Activated T-helper 2 cell treated with anti-CD3 and anti-CD28 coated beads, Interferon-gamma antibody, Interleukin-2, Interleukin-4, amounts not matched to agents 10 μg/mL and 5 μg/mL and 100 μg/mL, durations not matched to agents 14 hours and 24 hours and 36 hours (primary cell): ENCODE measurements at regions not wholly inside any gene's neighbourhood (a gene's known extent, or its start where the extent isn't known, plus 50 kb on each side); places are given as distances from the start of the nearest gene placed in this dataset.

ENCODE experiments used
- DNase-seq: peaks from one replicate; pipeline ENCODE4 v3.0.0; 2021; ENCODE audit warnings: low spot score
- H3K27ac Mint-ChIP-seq: one replicate; pipeline ENCODE4 v1.8.0; 2021; ENCODE audit warnings: mixed read lengths
- H3K27me3 Mint-ChIP-seq: one replicate; pipeline ENCODE4 v1.8.0; 2021; ENCODE audit warnings: low read depth, mixed read lengths
- H3K36me3 Mint-ChIP-seq: one replicate; pipeline ENCODE4 v1.8.0; 2021; ENCODE audit warnings: low read depth, mixed read lengths
- H3K4me1 Mint-ChIP-seq: one replicate; pipeline ENCODE4 v1.8.0; 2021; ENCODE audit warnings: low read depth, mixed read lengths
- H3K4me3 Mint-ChIP-seq: one replicate; pipeline ENCODE4 v1.8.0; 2021; ENCODE audit warnings: low read depth, mild to moderate bottlenecking, moderate library complexity, mixed read lengths
- H3K9me3 Mint-ChIP-seq: one replicate; pipeline ENCODE4 v1.8.0; 2021; ENCODE audit warnings: mixed read lengths
- intact Hi-C: fragments of 100-400 bp; cut with micrococcal nuclease; formaldehyde crosslinking; loops from one replicate; pipeline ENCODE4 v1.15.1; 2023

DNA sequence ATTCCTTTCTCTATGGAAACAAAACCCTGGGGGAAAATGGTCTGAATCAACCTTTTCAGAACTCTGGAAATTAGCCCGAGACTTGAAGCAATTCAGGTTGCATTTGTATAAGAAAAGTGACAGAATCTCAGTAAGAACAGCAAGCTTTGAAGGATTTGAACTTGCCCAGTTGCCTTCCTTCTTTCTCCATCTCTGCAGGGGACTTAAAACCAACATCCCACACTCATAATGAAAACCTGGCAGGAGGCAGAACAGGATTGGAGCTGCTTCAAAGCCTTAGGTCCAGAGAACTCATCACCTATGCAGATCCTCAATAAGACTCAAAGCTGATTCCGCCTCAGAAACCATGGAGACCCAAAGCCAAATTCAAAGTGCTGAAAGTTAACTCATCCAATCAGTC lies 790.5 kb upstream of the ID2 start:
- Mint-ChIP-seq H3K36me3 (no peaks in the 10 kb centered on the region), H3K27me3 (no peaks in the 10 kb centered on the region), H3K9me3 (peaks cover 20% of the 10 kb centered on the region), H3K4me3 (no peak overlapping the region), H3K27ac (no peak overlapping the region), H3K4me1 (no peaks in the 10 kb centered on the region)
- DNase-seq = no peak
- intact Hi-C loops = no loop called here

DNA sequence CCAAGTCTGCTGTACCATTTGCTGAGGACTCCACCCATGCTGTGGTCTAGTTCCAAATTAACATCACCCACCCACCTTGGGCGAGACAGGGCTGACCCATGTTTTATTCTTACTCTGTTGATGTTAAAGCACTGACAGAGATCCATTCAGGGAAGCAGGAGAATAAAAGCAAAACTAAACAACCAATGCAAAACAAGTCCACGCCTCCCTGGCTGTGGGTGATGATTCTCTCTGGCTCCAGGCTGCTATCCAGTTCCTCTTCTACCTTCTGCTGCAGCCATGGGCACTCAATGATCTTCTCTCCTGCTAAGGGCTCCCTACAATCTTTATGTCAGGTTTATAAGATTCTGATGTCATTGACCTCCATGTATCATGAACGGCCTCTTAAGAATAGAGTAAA lies 786.6 kb upstream of the ID2 start:
- H3K36me3 Mint-ChIP-seq = no peaks in the 10 kb centered on the region
- intact Hi-C loops = no loop called here

DNA sequence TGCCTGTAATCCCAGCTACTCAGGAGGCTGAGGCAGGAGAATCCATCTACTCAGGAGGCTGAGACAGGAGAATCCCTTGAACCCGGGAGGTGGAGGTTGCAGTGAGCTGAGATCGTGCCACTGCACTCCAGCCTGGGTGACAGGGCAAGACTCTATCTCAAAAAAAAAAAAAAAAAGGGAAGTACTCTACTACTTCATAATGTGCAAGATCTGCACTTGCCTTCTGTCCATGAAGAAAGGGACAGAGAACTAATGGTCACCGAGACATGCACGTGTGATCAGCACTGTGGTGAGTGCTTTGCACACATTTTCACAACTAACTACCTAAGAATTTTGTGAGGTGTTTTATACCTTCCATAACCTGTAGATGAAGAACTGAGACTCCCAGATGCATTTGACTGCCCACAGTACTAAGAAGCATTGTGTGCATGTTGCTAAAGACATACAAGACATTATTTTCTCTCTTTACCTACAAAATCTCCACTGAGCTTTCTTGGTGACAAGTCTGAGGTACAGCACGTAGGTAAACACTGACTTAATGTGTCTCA lies 784.8 kb upstream of the ID2 start:
- no peak for DNase-seq
- H3K27me3 Mint-ChIP-seq = no peaks in the 10 kb centered on the region
- no peak overlapping the region for H3K4me3 Mint-ChIP-seq
- H3K36me3 Mint-ChIP-seq = no peaks in the 10 kb centered on the region
- intact Hi-C loops = no loop called here
- peaks cover 12% of the 10 kb centered on the region for H3K9me3 Mint-ChIP-seq
- H3K27ac Mint-ChIP-seq = no peak overlapping the region
- H3K4me1 Mint-ChIP-seq = peaks cover 20% of the 10 kb centered on the region

More for the DNA sequence above, 786.6 kb upstream of the ID2 start:
- H3K27ac Mint-ChIP-seq = no peak overlapping the region
- no peak for DNase-seq
- no peaks in the 10 kb centered on the region for H3K27me3 Mint-ChIP-seq
- H3K4me3 Mint-ChIP-seq = no peak overlapping the region
- peaks cover 12% of the 10 kb centered on the region for H3K4me1 Mint-ChIP-seq
- H3K9me3 Mint-ChIP-seq = peaks cover 20% of the 10 kb centered on the region

DNA sequence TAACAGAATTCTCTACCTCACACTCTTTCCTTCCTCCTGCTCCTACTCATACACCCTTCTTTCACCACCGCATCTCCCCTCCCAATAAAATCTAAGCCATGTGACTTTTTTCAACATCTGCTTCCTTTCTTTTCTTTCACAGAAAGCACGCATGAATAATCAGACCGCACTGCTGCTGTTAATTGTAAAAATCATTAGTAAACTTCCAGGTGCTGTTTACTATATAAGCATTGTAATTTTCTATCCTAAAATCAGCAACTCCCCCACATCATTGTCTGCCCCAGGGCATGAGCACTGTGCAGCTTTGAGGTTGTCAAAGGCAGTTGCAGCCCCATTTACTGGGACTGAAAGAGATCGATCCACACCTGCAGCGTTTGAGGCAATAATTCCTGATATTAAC lies 782.6 kb upstream of the ID2 start:
- Mint-ChIP-seq H3K4me1 (peaks cover 22% of the 10 kb centered on the region), H3K27ac (no peak overlapping the region), H3K4me3 (no peak overlapping the region), H3K36me3 (no peaks in the 10 kb centered on the region), H3K9me3 (peaks cover 2% of the 10 kb centered on the region), H3K27me3 (no peaks in the 10 kb centered on the region)
- intact Hi-C loops = no loop called here
- DNase-seq = no peak

DNA sequence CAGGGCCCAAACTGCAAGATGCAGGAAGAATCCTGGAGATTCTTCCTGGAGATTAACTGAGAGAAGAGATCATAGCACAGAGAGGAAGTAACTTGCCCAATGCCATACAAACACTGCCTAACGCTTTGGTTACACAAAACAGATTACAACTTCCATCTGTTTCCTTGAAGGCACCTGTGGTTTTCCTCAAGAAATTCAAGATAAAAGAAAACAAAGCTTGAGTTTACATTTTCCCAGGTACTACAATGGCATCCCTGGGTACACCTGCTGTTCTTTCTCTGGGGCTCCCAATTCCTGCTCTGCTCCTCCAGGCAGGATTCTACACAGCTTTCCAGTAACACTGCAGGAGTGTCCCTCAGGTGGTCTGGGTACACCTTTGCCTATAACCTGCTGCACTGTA lies 781.9 kb upstream of the ID2 start:
- Mint-ChIP-seq H3K4me1 (peaks cover 26% of the 10 kb centered on the region), H3K27ac (no peak overlapping the region), H3K27me3 (no peaks in the 10 kb centered on the region), H3K36me3 (no peaks in the 10 kb centered on the region), H3K4me3 (no peak overlapping the region), H3K9me3 (no peaks in the 10 kb centered on the region)
- intact Hi-C loops = no loop called here
- DNase-seq = no peak

DNA sequence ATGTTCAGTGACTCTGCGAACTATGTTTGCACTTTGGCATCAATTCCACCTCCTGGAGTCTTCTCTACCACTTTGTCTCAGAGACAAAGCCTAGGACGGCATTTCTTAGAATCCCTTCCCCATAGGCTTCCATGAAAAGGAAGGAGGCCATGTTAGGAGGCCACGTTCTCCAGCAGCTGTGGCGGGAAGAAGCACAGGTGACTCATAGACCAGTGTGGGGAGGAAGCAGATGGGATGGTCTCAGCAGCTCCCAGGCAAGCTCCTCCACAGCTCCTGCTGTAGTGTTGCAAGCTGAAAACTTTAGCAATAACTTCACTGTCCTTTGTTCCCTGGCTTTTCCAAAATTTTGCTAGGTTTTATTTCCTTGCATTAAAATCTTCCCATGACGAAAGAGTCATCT lies 781.3 kb upstream of the ID2 start:
- H3K36me3 Mint-ChIP-seq = no peaks in the 10 kb centered on the region
- H3K9me3 Mint-ChIP-seq = no peaks in the 10 kb centered on the region
- peaks cover 26% of the 10 kb centered on the region for H3K4me1 Mint-ChIP-seq
- DNase-seq = no peak
- H3K4me3 Mint-ChIP-seq = no peak overlapping the region
- no peak overlapping the region for H3K27ac Mint-ChIP-seq
- H3K27me3 Mint-ChIP-seq = no peaks in the 10 kb centered on the region
- intact Hi-C loops = no loop called here

DNA sequence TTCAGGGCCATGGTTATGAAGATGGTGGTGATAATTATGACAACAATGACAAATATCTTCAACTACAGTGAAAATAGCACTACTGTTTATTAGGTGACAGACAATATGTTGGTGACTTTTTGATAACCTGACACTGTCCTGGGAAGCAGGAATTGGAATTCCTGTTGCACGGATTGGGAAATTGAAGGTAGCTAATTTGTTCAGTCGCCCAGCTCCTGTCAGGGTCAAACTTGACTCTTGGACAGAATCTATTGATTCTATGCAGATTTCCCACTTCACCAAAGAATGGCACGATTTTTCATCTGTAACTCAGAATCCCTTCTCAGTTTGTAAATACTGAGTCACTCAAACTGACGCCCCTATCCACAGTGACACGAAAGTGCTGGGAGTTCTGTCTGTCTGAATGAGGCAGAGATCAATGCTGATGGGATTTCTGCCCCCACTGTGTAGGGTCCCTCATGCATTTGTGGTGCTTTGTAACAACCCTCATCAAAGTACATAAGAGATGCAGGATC lies 779.5 kb upstream of the ID2 start:
- H3K4me3 Mint-ChIP-seq = no peak overlapping the region
- no peaks in the 10 kb centered on the region for H3K36me3 Mint-ChIP-seq
- H3K4me1 Mint-ChIP-seq = peaks cover 29% of the 10 kb centered on the region
- no peak overlapping the region for H3K27ac Mint-ChIP-seq
- intact Hi-C loops = no loop called here
- no peaks in the 10 kb centered on the region for H3K9me3 Mint-ChIP-seq
- no peak for DNase-seq
- no peaks in the 10 kb centered on the region for H3K27me3 Mint-ChIP-seq

DNA sequence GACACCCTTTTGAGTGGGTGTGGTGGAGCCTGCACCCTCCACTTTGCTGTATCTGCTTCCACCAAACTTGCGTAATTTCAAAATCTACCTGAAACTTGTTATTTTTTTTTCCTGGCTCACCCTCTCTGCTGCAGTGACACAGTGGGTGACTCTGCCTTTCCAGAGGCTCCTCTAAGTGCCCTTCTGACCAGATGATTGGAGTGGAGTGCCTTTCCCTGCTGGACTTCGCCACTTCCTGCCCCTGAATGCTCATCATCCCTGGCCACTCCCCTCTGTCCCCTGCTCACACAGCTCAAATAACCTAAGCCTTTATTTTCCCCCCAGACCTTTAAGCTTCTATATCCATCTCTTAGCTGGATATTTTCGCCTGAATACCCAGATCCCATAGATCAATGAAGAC lies 777.5 kb upstream of the ID2 start:
- H3K27ac Mint-ChIP-seq = no peak overlapping the region
- H3K4me1 Mint-ChIP-seq = peaks cover 25% of the 10 kb centered on the region
- no peaks in the 10 kb centered on the region for H3K27me3 Mint-ChIP-seq
- intact Hi-C loops = no loop called here
- H3K4me3 Mint-ChIP-seq = no peak overlapping the region
- no peak for DNase-seq
- peaks cover 12% of the 10 kb centered on the region for H3K9me3 Mint-ChIP-seq
- no peaks in the 10 kb centered on the region for H3K36me3 Mint-ChIP-seq

DNA sequence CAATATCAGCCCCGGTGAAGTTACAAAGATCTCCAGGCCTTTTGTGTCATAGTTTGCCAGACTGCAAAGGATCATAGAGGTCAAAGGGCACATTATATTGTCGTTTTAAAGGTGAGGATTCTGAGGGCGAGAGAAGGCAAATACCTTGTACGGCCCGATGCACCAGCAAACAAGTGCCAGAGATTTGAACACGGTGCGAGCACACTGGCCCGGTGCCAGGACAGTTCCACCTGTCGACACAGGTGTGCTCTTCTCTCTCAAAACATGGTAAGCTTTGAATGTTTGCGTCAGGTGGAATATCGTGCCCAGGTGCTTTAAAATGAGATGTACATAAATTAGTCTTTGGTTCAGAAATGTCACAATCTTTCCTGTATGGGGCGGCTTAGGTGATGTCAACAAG lies 776.1 kb upstream of the ID2 start:
- Mint-ChIP-seq H3K9me3 (peaks cover 18% of the 10 kb centered on the region), H3K27ac (no peak overlapping the region), H3K36me3 (peaks cover 3% of the 10 kb centered on the region), H3K27me3 (no peaks in the 10 kb centered on the region), H3K4me3 (no peak overlapping the region), H3K4me1 (peaks cover 13% of the 10 kb centered on the region)
- intact Hi-C loops = no loop called here
- DNase-seq = no peak

DNA sequence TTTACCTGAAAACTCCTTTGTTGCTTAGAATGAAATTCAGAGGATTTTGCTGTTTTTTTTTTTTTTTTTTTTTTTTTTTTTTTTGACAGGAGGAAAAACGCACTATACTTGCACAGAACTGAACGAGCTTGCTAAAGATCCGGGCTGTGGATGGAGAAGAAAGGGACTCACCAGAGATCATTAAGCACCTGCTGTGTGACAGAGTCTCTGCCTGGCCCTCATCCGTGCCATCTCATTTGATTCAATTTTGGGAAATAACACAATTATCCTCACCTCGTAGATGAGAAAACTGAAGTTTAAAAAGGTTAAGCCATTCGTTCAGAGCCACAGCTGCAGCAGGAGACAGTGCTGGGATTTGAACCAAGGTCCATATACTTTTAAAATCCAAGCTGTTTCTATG lies 775.4 kb upstream of the ID2 start:
- DNase-seq = no peak
- no peak overlapping the region for H3K27ac Mint-ChIP-seq

DNA sequence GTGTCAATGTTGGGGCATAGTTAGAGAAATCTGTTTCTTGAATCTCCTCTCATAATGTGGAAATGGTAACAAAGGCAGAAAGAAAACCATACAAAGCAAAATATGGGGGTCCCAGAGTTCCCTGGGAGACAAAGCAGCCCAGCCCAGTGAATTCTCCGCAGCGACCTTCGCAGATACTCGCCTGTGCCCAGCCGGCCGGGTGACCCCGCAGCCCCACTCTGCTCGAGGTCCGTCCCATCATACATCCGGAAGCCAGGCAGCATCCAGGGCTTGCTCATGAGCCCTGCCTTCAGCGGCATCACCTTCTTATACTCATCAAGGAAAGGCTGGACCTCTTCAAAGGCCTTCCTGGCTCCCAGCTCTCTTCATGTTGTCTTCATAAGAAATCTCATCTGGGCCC lies 774.8 kb upstream of the ID2 start:
- Mint-ChIP-seq H3K27ac (no peak overlapping the region), H3K9me3 (peaks cover 18% of the 10 kb centered on the region), H3K36me3 (peaks cover 3% of the 10 kb centered on the region), H3K4me3 (no peak overlapping the region), H3K4me1 (peaks cover 9% of the 10 kb centered on the region), H3K27me3 (no peaks in the 10 kb centered on the region)
- intact Hi-C loops = no loop called here
- no peak for DNase-seq

More for the DNA sequence above, 775.4 kb upstream of the ID2 start:
- H3K4me3 Mint-ChIP-seq = no peak overlapping the region
- intact Hi-C loops = no loop called here
- no peaks in the 10 kb centered on the region for H3K27me3 Mint-ChIP-seq
- H3K9me3 Mint-ChIP-seq = peaks cover 18% of the 10 kb centered on the region
- peaks cover 9% of the 10 kb centered on the region for H3K4me1 Mint-ChIP-seq
- peaks cover 3% of the 10 kb centered on the region for H3K36me3 Mint-ChIP-seq

DNA sequence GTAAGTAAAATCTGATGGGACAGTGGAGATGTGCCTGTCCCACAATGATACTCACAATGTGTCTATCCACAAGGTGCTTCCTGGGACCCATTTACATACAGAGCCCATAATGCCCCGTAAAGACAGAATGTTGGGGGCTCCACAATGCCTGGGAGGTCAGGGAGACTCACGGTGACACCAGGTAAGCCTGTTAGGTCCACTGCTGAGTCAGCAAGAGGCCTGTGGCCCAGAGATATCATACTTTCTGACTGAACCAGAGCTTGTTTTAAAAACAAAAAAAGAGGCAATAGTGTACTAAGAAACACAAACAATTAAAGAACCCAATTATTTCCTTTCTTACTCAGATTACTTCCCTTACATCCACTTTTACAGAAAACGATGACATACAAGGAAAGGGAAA lies 771.1 kb upstream of the ID2 start:
- Mint-ChIP-seq H3K27ac (no peak overlapping the region), H3K27me3 (no peaks in the 10 kb centered on the region), H3K36me3 (peaks cover 3% of the 10 kb centered on the region), H3K9me3 (peaks cover 18% of the 10 kb centered on the region), H3K4me1 (peaks cover 3% of the 10 kb centered on the region), H3K4me3 (no peak overlapping the region)
- intact Hi-C loops = no loop called here
- no peak for DNase-seq

DNA sequence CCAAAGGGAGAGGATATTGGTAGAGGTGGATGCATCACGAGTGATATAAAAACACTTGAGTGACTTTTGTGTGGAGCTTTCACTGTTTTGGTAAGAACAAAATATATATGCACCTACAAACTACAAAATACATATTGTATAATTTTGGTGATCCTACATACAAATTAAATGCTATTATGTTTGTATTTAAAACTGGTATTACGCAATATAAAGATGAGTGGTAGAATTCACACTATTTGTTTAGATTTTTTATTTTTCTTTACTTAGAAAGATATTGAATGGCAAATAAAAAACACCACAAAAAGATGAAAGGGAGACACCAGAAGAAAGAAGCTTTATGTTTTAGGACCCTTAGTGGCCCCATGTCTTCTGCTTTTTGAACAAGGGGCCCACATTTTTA lies 770.7 kb upstream of the ID2 start:
- Mint-ChIP-seq H3K4me3 (no peak overlapping the region), H3K27ac (no peak overlapping the region), H3K27me3 (no peaks in the 10 kb centered on the region), H3K36me3 (peaks cover 3% of the 10 kb centered on the region), H3K4me1 (peaks cover 1% of the 10 kb centered on the region), H3K9me3 (peaks cover 18% of the 10 kb centered on the region)
- intact Hi-C loops = no loop called here
- DNase-seq = no peak

DNA sequence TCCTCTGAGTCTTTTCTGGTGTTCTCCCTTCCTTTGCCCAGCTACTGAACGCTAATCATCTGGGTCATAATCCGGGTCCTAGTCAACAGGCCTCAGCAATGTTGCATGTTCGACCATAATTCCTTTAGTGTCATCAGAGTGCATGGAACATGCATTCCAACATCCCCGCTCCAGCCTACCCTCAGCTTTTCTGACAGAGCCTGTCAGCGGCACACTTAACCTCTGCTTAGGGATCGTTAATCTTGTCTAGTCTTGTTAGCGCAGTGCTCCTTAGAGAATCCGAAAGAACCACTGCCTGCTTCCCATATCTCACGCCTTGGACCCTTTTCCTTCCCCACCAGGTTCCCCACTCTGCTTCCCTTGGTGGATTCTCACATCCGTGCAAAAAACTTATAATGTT lies 767.9 kb upstream of the ID2 start:
- Mint-ChIP-seq H3K4me1 (peaks cover 7% of the 10 kb centered on the region), H3K27me3 (no peaks in the 10 kb centered on the region), H3K27ac (no peak overlapping the region), H3K36me3 (peaks cover 7% of the 10 kb centered on the region), H3K9me3 (peaks cover 10% of the 10 kb centered on the region), H3K4me3 (no peak overlapping the region)
- DNase-seq = no peak
- intact Hi-C loops = no loop called here
